ENCODE measurements at regions not wholly inside any gene's neighbourhood (a gene's known extent, or its start where the extent isn't known, plus 50 kb on each side); places are given as distances from the start of the nearest gene placed in this dataset.

DNA sequence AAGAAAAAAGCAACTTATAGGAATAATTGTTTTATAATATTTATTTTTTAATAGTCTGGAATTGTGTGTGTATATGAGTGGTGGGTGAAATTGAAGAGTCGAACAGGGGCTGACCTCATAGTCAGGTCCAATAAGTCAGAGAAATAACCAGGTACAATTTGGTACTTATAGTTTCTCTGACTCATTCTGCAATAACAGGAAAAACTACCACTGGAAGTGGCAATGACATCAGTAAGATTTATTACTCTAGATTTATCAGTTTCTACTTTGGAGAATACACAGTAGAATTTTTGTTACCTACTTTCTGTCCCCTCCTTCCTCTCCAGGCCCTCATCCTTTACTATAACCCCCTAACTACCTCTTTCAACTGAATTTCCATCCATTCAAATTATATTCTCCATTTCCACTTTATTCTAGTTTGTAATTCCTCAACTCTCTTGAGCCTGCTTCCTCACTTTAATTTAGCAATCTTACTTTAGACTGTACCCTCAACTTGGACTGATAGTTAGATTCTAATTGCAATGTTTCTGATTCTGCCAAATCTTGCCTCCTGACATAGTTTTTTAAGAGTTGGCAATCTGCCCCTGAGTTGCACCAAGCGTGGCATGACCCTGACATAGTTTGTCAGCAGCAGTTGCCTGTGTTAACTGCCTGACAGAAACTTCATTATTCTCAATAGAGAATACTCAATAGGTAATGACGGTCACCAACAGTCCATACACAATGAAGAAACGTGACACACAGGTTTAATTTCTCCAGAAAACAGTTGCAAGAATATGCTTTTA lies 475.3 kb upstream of the RIOK2 start:
- Histone ChIP-seq H3K4me1 (replicated peaks in 1 of 4; ENCODE audit: control insufficient read depth in 3 of 4, insufficient read depth in 4 of 4, low read length in 3 of 4) (no peaks in the 10 kb centered on the region), H2BK5ac (ENCODE audit: low read depth, low read length) (no peak overlapping the region), H3K4me3 (ENCODE audit: extremely low read depth in 1 of 4, insufficient read depth in 2 of 4, low read depth in 3 of 4, low read length in 4 of 4) (no peak overlapping the region), H2BK15ac (ENCODE audit: low read length) (no peak overlapping the region), H3K23me2 (ENCODE audit: low read depth, low read length) (no peaks in the 10 kb centered on the region), H3K4me2 (ENCODE audit: insufficient read depth in 1 of 2, low read depth in 2 of 2, low read length in 2 of 2) (no peak overlapping the region), H2BK120ac (replicated peaks; ENCODE audit: low read depth, low read length) (no peak overlapping the region), H2BK12ac (ENCODE audit: low read depth, low read length) (no peak overlapping the region), H3K27me3 (replicated peaks in 1 of 4; ENCODE audit: control insufficient read depth in 3 of 4, extremely low read depth in 1 of 4, insufficient read depth in 3 of 4, low read length in 3 of 4) (no peaks in the 10 kb centered on the region), H3K27ac (ENCODE audit: low read depth, low read length) (no peak overlapping the region), H3K18ac (ENCODE audit: extremely low read depth, low read length) (no peak overlapping the region), H4K5ac (ENCODE audit: insufficient read length, low read depth, low read length) (no peak overlapping the region), H4K8ac (ENCODE audit: extremely low read depth, insufficient read depth, low read length) (no peak overlapping the region), H2AK5ac (ENCODE audit: low read depth, low read length) (no peak overlapping the region), H3K23ac (ENCODE audit: insufficient read length) (no peak overlapping the region), H3K79me2 (ENCODE audit: control insufficient read depth in 1 of 2, insufficient read depth in 2 of 2, low read length in 2 of 2) (no peaks in the 10 kb centered on the region), H3K56ac (replicated peaks; ENCODE audit: insufficient read length, low read depth, low read length) (no peak overlapping the region), H2BK20ac (ENCODE audit: low read length) (no peak overlapping the region), H2AFZ (ENCODE audit: low read length) (no peak overlapping the region), H3K79me1 (ENCODE audit: low read depth, low read length) (no peaks in the 10 kb centered on the region), H3K36me3 (ENCODE audit: control insufficient read depth in 2 of 4, insufficient read depth in 4 of 4, low read length in 3 of 4) (no peaks in the 10 kb centered on the region), H3K14ac (ENCODE audit: insufficient read length) (no peak overlapping the region), H4K91ac (replicated peaks; ENCODE audit: insufficient read length, low read length) (no peak overlapping the region), H3K9ac (replicated peaks in 1 of 4; ENCODE audit: extremely low read depth in 1 of 4, low read depth in 3 of 4, low read length in 3 of 4) (no peak overlapping the region), H3K9me3 (ENCODE audit: insufficient read depth in 2 of 2, low read depth in 1 of 2, low read length in 1 of 2) (no peaks in the 10 kb centered on the region), H3K4ac (replicated peaks; ENCODE audit: insufficient read length, low read depth, low read length) (no peak overlapping the region), H4K20me1 (replicated peaks in 1 of 2; ENCODE audit: control insufficient read depth in 1 of 2, insufficient read depth in 2 of 2, low read length in 2 of 2) (no peaks in the 10 kb centered on the region)
- POLR2A ChIA-PET (ENCODE audit: partially characterized antibody), result no interaction called here
- DNase-seq (ENCODE audit: low read depth in 1 of 2, low spot score in 2 of 2) (no peak), FAIRE-seq (no peak)
- WGBS, 2 experiments (ENCODE audit: extremely low coverage in 1 of 2, insufficient coverage in 1 of 2, insufficient read length in 1 of 2, insufficient replicate concordance in 2 of 2, low coverage in 1 of 2, low lambda C conversion rate in 2 of 2, missing lambda C conversion rate in 1 of 2), result 83% methylated on average over 4 of the region's 4 CpGs; no CpG with 5 or more reads in 1 of the 2 experiments
- CTCF ChIA-PET (ENCODE audit: partially characterized antibody), result no interaction called here
- TF ChIP-seq TCF12 (IDR thresholded peaks at IDR 0.05; ENCODE audit: low read depth, low read length) (no peak), BACH1 (IDR thresholded peaks at IDR 0.05; ENCODE audit: low read length) (no peak), HDAC2 (IDR thresholded peaks at IDR 0.05; ENCODE audit: borderline replicate concordance in 1 of 2, low read depth in 2 of 2, low read length in 2 of 2) (no peak), EP300 (IDR thresholded peaks at IDR 0.05; ENCODE audit: borderline replicate concordance in 1 of 2, low read depth in 2 of 2, low read length in 2 of 2) (no peak), CTBP2 (IDR thresholded peaks at IDR 0.05; ENCODE audit: borderline replicate concordance, insufficient read depth, insufficient read length, low read length) (no peak), JUND (IDR thresholded peaks at IDR 0.05; ENCODE audit: low read length) (no peak), SUZ12 (IDR thresholded peaks at IDR 0.05; ENCODE audit: low read length) (no peak), CREB1 (IDR thresholded peaks at IDR 0.05) (no peak), FOSL1 (IDR thresholded peaks at IDR 0.05; ENCODE audit: insufficient read depth, low read depth, low read length) (no peak), YY1 (IDR thresholded peaks at IDR 0.05; ENCODE audit: low read depth, low read length) (no peak), SP4 (IDR thresholded peaks at IDR 0.05; ENCODE audit: low read length) (no peak), ASH2L (IDR thresholded peaks at IDR 0.05; ENCODE audit: low read length) (no peak)

Data from H1 (cell line).